AG09309 (cell line): ENCODE measurements at regions not wholly inside any gene's neighbourhood (a gene's known extent, or its start where the extent isn't known, plus 50 kb on each side); places are given as distances from the start of the nearest gene placed in this dataset.
"Not testable (repeated sequence)": the region's sequence is repeated elsewhere in the genome, so short reads cannot be mapped to it uniquely, and the experiment has no call there.

Experiments
- DNase-seq: peaks from one replicate; pipeline ENCODE4 v3.0.0-alpha.2; 2010; ENCODE audit warnings: low read depth
- H3K4me3 ChIP-seq: 2 replicates; pipeline ENCODE4 v1.5.1; 2011; ENCODE audit warnings: mild to moderate bottlenecking, low read depth, low read length, moderate library complexity; ENCODE audit not compliant: control insufficient read depth
- CTCF ChIP-seq: IDR thresholded peaks from 2 replicates; pipeline ENCODE4 v1.5.1; 2011; ENCODE audit warnings: mild to moderate bottlenecking, low read depth, low read length, inconsistent platforms; ENCODE audit not compliant: insufficient read depth, control insufficient read depth; ENCODE audit errors: missing control alignments

- DNase-seq, H3K4me3 ChIP-seq: not testable (repeated sequence)
Observed at GRCh38 chr7:63856466-63856865, 142.2 kb upstream of the ZNF722 start.

- no peak overlapping the region for H3K4me3 ChIP-seq
- no peak for TF ChIP-seq CTCF
- DNase-seq: no peak
Observed at GRCh38 chr7:63867127-63867526, 131.5 kb upstream of the ZNF722 start.

- not testable (repeated sequence) for DNase-seq, H3K4me3 ChIP-seq
Observed at GRCh38 chr7:63874242-63874641, 124.4 kb upstream of the ZNF722 start.

GRCh38 chr7:63876707-63877322 lies 121.8 kb upstream of the ZNF722 start:
- TF ChIP-seq CTCF: no peak
- H3K4me3 ChIP-seq: no peak overlapping the region
- DNase-seq: no peak

GRCh38 chr7:63887031-63887430 lies 111.6 kb upstream of the ZNF722 start:
- no peak for TF ChIP-seq CTCF
- no peak overlapping the region for H3K4me3 ChIP-seq
- DNase-seq: no peak

- peak overlapping the region; percentile 18 for H3K4me3 ChIP-seq
- no peak for DNase-seq
Observed at GRCh38 chr7:63899691-63900393, 98.8 kb upstream of the ZNF722 start.

GRCh38 chr7:63900394-63901203 lies 98.0 kb upstream of the ZNF722 start:
- no peak for TF ChIP-seq CTCF
- H3K4me3 ChIP-seq: peak overlapping the region; percentile 20
- DNase-seq: peak; percentile 2

More at GRCh38 chr7:63899691-63900393, 98.8 kb upstream of the ZNF722 start:
- no peak for TF ChIP-seq CTCF

GRCh38 chr7:63901204-63901506 lies 97.5 kb upstream of the ZNF722 start:
- H3K4me3 ChIP-seq, DNase-seq: not testable (repeated sequence)
